ENCODE measurements at regions not wholly inside any gene's neighbourhood (a gene's known extent, or its start where the extent isn't known, plus 50 kb on each side); places are given as distances from the start of the nearest gene placed in this dataset.

- no peak for DNase-seq (ENCODE audit: low read depth, low spot score)
- no peak overlapping the region for H3K4me3 ChIP-seq (ENCODE audit: low read depth, low read length)
- ChIA-PET CTCF (no interaction called here), POLR2A (no interaction called here)
- TF ChIP-seq CTCF (IDR thresholded peaks at IDR 0.05; ENCODE audit: insufficient read depth, low read length, missing control alignments), result no peak
Measured at GRCh38 chr16:54779549-54779948, 151.1 kb upstream of the IRX5 start.

GRCh38 chr16:54774768-54775167, 155.9 kb upstream of the IRX5 start:
- CTCF ChIA-PET, result no interaction called here
- H3K4me3 ChIP-seq (ENCODE audit: low read depth, low read length), result no peak overlapping the region
- no peak for TF ChIP-seq CTCF (IDR thresholded peaks at IDR 0.05; ENCODE audit: insufficient read depth, low read length, missing control alignments)
- no peak for DNase-seq (ENCODE audit: low read depth, low spot score)
- POLR2A ChIA-PET, result no interaction called here

GRCh38 chr16:54772400-54772799, 158.3 kb upstream of the IRX5 start:
- TF ChIP-seq CTCF (IDR thresholded peaks at IDR 0.05; ENCODE audit: insufficient read depth, low read length, missing control alignments), result no peak
- CTCF ChIA-PET, result no interaction called here

GRCh38 chr16:54766355-54766754, 164.3 kb upstream of the IRX5 start:
- DNase-seq (ENCODE audit: low read depth, low spot score), result no peak
- CTCF ChIA-PET, result no interaction called here
- TF ChIP-seq CTCF (IDR thresholded peaks at IDR 0.05; ENCODE audit: insufficient read depth, low read length, missing control alignments), result no peak
- no peak overlapping the region for H3K4me3 ChIP-seq (ENCODE audit: low read depth, low read length)
- POLR2A ChIA-PET, result no interaction called here

More at GRCh38 chr16:54772400-54772799, 158.3 kb upstream of the IRX5 start:
- DNase-seq (ENCODE audit: low read depth, low spot score), result no peak
- POLR2A ChIA-PET, result no interaction called here
- H3K4me3 ChIP-seq (ENCODE audit: low read depth, low read length), result no peak overlapping the region

- DNase-seq (ENCODE audit: low read depth, low spot score), result no peak
- ChIA-PET CTCF (no interaction called here), POLR2A (no interaction called here)
- no peak for TF ChIP-seq CTCF (IDR thresholded peaks at IDR 0.05; ENCODE audit: insufficient read depth, low read length, missing control alignments)
- H3K4me3 ChIP-seq (ENCODE audit: low read depth, low read length), result no peak overlapping the region
Measured at GRCh38 chr16:54750249-54750648, 180.4 kb upstream of the IRX5 start.

GRCh38 chr16:54748611-54749190, 182.0 kb upstream of the IRX5 start:
- no peak for DNase-seq (ENCODE audit: low read depth, low spot score)
- TF ChIP-seq CTCF (IDR thresholded peaks at IDR 0.05; ENCODE audit: insufficient read depth, low read length, missing control alignments), result no peak
- no peak overlapping the region for H3K4me3 ChIP-seq (ENCODE audit: low read depth, low read length)
- ChIA-PET POLR2A (no interaction called here), CTCF (no interaction called here)
